ENCODE measurements at regions not wholly inside any gene's neighbourhood (a gene's known extent, or its start where the extent isn't known, plus 50 kb on each side); places are given as distances from the start of the nearest gene placed in this dataset.
A peak's percentile ranks its signal among the peaks of the same experiment; 100 is the strongest.

- ATAC-seq (ENCODE audit: low FRiP score) (no peak), DNase-seq (no peak)
- H3K36me3 ChIP-seq (ENCODE audit: control insufficient read depth in 1 of 2, insufficient read depth in 2 of 2, low read length in 1 of 2): no peaks in the 10 kb centered on the region
- H3K27ac ChIP-seq (ENCODE audit: low read depth in 1 of 2, low read length in 2 of 2): no peak overlapping the region
- intact Hi-C loops (cut with DNase I): no loop called here
- H3K4me1 ChIP-seq (ENCODE audit: control insufficient read depth in 1 of 2, insufficient read depth in 2 of 2, low read length in 2 of 2): no peaks in the 10 kb centered on the region
- H3K27me3 ChIP-seq (ENCODE audit: control insufficient read depth in 1 of 2, insufficient read depth in 2 of 2, low read length in 1 of 2): no peaks in the 10 kb centered on the region
- WGBS, 2 donors: 64 to 75% methylated on average over 4 of the region's 4 CpGs
- H3K4me3 ChIP-seq (ENCODE audit: low read length in 2 of 2): no peak overlapping the region
- no peaks in the 10 kb centered on the region for H3K9me3 ChIP-seq (ENCODE audit: control insufficient read depth, low read length)
Observed at GRCh38 chr7:125645770-125646169, 716.1 kb upstream of the POT1 start.

DNA sequence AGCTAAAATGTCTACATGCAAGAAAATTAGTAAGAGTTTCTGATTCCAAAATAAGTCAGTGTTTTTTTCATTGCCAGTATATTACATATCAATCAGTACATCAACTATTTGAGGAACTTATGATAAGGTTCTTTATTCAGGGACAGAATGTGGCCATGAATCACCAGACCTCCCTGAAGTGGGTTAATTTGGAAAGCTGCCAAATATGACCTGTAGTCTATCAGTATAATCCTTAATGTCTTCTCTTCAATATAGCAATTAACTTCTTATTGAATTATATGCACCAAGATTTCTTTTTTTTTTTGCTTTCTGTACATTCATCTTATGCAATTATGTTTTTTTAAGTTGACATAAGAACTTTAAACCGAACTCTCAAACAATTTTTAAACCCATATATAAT, 714.5 kb upstream of the POT1 start:
- Histone ChIP-seq H3K4me3 (ENCODE audit: low read length in 2 of 2) (no peak overlapping the region), H3K9me3 (ENCODE audit: control insufficient read depth, low read length) (no peaks in the 10 kb centered on the region), H3K4me1 (ENCODE audit: control insufficient read depth in 1 of 2, insufficient read depth in 2 of 2, low read length in 2 of 2) (no peaks in the 10 kb centered on the region), H3K27me3 (ENCODE audit: control insufficient read depth in 1 of 2, insufficient read depth in 2 of 2, low read length in 1 of 2) (no peaks in the 10 kb centered on the region), H3K27ac (ENCODE audit: low read depth in 1 of 2, low read length in 2 of 2) (no peak overlapping the region), H3K36me3 (ENCODE audit: control insufficient read depth in 1 of 2, insufficient read depth in 2 of 2, low read length in 1 of 2) (no peaks in the 10 kb centered on the region)
- no peak for ATAC-seq (ENCODE audit: low FRiP score)
- WGBS, 2 donors: 46 to 48% methylated on average over 1 of the region's 1 CpG
- DNase-seq: no peak
- intact Hi-C loops (cut with DNase I): no loop called here

GRCh38 chr7:125643302-125643701, 713.7 kb upstream of the POT1 start:
- 92 to 94% methylated on average over 7 of the region's 7 CpGs for WGBS, 2 donors

DNA sequence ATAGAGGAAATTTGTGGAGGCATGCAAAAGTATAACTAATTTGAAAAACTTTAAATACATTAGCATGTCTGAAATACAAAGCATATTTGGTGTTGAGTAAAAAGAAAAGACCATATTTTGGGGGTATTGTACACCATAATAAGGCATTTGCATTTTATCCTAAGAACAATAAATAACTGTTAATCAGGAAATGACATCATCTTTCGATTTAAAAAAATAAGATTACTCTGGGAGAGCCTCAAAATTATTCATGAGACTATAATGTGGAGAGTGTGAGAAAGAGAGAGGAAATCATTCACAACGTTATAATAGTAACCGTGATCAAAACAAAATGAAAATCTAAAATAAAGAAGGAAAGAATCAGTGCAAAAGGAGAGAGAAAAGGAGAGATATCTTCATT, 712.3 kb upstream of the POT1 start:
- Histone ChIP-seq H3K4me1 (ENCODE audit: control insufficient read depth in 1 of 2, insufficient read depth in 2 of 2, low read length in 2 of 2) (no peaks in the 10 kb centered on the region), H3K9me3 (ENCODE audit: control insufficient read depth, low read length) (no peaks in the 10 kb centered on the region), H3K4me3 (ENCODE audit: low read length in 2 of 2) (no peak overlapping the region), H3K36me3 (ENCODE audit: control insufficient read depth in 1 of 2, insufficient read depth in 2 of 2, low read length in 1 of 2) (no peaks in the 10 kb centered on the region), H3K27ac (ENCODE audit: low read depth in 1 of 2, low read length in 2 of 2) (no peak overlapping the region), H3K27me3 (ENCODE audit: control insufficient read depth in 1 of 2, insufficient read depth in 2 of 2, low read length in 1 of 2) (no peaks in the 10 kb centered on the region)
- ATAC-seq (ENCODE audit: low FRiP score) (no peak), DNase-seq (no peak)
- intact Hi-C loops (cut with DNase I): no loop called here
- 63 to 71% methylated on average over 3 of the region's 3 CpGs for WGBS, 2 donors

More at GRCh38 chr7:125643302-125643701, 713.7 kb upstream of the POT1 start:
- Histone ChIP-seq H3K36me3 (ENCODE audit: control insufficient read depth in 1 of 2, insufficient read depth in 2 of 2, low read length in 1 of 2) (no peaks in the 10 kb centered on the region), H3K4me3 (ENCODE audit: low read length in 2 of 2) (no peak overlapping the region), H3K27ac (ENCODE audit: low read depth in 1 of 2, low read length in 2 of 2) (no peak overlapping the region), H3K9me3 (ENCODE audit: control insufficient read depth, low read length) (no peaks in the 10 kb centered on the region), H3K27me3 (ENCODE audit: control insufficient read depth in 1 of 2, insufficient read depth in 2 of 2, low read length in 1 of 2) (no peaks in the 10 kb centered on the region), H3K4me1 (ENCODE audit: control insufficient read depth in 1 of 2, insufficient read depth in 2 of 2, low read length in 2 of 2) (no peaks in the 10 kb centered on the region)
- no peak for DNase-seq
- no peak for ATAC-seq (ENCODE audit: low FRiP score)
- intact Hi-C loops (cut with DNase I): no loop called here

DNA sequence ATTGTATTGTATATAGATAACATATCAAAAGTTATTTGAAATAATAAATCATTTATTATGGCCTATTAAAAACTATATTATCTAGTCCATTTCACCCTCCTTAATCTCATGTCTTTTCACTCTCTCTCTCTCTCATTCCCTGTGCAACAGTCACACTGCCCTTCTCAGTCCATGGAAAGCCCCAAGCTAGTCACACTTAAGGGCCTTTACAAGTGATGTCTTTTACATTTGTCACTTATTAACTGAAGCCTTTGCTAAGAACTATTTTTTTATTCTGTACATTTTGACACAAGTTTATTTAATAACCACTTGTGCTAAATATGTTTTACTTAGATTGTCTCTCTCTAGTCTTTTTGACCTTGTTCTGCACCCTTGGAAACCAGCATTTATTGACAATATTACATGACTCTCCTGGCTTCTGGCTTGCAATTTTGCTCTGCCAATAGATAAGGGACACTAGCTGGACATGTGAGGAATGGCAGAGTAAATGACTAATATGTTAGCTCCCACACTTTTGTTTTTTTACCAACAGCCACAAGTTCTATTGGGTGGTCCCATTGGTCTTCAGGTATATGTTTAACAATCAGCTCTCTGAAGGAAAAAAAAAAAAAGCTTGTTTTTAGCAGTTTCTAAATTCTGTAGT, 706.8 kb upstream of the POT1 start:
- H3K27me3 ChIP-seq (ENCODE audit: control insufficient read depth in 1 of 2, insufficient read depth in 2 of 2, low read length in 1 of 2): no peaks in the 10 kb centered on the region
- H3K27ac ChIP-seq (ENCODE audit: low read depth in 1 of 2, low read length in 2 of 2): no peak overlapping the region
- H3K36me3 ChIP-seq (ENCODE audit: control insufficient read depth in 1 of 2, insufficient read depth in 2 of 2, low read length in 1 of 2): no peaks in the 10 kb centered on the region
- H3K9me3 ChIP-seq (ENCODE audit: control insufficient read depth, low read length): no peaks in the 10 kb centered on the region
- intact Hi-C loops (cut with DNase I): no loop called here
- H3K4me1 ChIP-seq (ENCODE audit: control insufficient read depth in 1 of 2, insufficient read depth in 2 of 2, low read length in 2 of 2): no peaks in the 10 kb centered on the region
- no peak for ATAC-seq (ENCODE audit: low FRiP score)
- DNase-seq: no peak
- no peak overlapping the region for H3K4me3 ChIP-seq (ENCODE audit: low read length in 2 of 2)

DNA sequence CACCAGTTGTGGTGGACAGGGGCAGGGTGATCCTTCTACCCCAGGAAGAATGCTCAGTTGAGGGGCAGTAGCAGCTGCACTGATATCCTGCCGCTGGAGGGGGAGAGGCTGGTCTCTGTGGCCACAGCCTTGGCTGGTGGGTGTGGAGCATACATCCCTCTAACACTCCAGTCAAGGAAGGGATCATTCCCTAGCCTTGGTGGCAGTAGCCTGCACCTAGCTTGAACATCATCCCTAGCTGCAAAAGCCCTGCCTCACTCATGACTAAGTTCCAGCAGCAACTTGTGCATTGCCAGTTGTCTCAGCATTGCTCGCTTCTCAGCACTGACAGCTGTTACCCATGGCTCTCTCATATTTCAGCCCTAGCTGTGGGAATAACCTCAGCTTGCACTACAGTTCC, 688.9 kb upstream of the POT1 start:
- H3K4me3 ChIP-seq (ENCODE audit: low read length in 2 of 2): no peak overlapping the region
- no peaks in the 10 kb centered on the region for H3K9me3 ChIP-seq (ENCODE audit: control insufficient read depth, low read length)
- WGBS, 2 donors: 77 to 85% methylated on average over 2 of the region's 2 CpGs
- H3K4me1 ChIP-seq (ENCODE audit: control insufficient read depth in 1 of 2, insufficient read depth in 2 of 2, low read length in 2 of 2): no peaks in the 10 kb centered on the region
- no peaks in the 10 kb centered on the region for H3K36me3 ChIP-seq (ENCODE audit: control insufficient read depth in 1 of 2, insufficient read depth in 2 of 2, low read length in 1 of 2)
- peak; percentile 11 for ATAC-seq (ENCODE audit: low FRiP score)
- no peak overlapping the region for H3K27ac ChIP-seq (ENCODE audit: low read depth in 1 of 2, low read length in 2 of 2)
- no peaks in the 10 kb centered on the region for H3K27me3 ChIP-seq (ENCODE audit: control insufficient read depth in 1 of 2, insufficient read depth in 2 of 2, low read length in 1 of 2)
- DNase-seq: no peak
- intact Hi-C loops (cut with DNase I): no loop called here

DNA sequence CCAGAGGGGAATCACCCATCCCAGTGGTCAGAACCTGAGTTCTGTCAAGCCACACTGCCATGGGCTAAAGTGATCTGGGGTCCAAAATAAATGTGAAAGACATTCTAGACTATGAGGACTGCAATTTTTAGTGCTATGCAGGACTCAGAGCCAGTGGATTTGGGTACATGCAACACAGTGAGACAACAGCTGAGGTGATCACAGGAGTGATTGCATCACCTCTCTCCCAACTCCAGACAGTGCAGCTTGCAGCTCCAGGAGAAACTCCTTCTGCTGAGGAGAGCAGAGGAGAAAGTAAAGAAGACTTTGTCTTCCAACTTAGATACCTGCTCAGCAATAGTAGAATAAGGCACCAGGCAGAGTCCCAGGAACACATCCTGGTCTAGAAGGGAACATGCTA, 682.0 kb upstream of the POT1 start:
- H3K9me3 ChIP-seq (ENCODE audit: control insufficient read depth, low read length): no peaks in the 10 kb centered on the region
- DNase-seq (no peak), ATAC-seq (ENCODE audit: low FRiP score) (peak; percentile 29)
- H3K36me3 ChIP-seq (ENCODE audit: control insufficient read depth in 1 of 2, insufficient read depth in 2 of 2, low read length in 1 of 2): no peaks in the 10 kb centered on the region
- H3K27ac ChIP-seq (ENCODE audit: low read depth in 1 of 2, low read length in 2 of 2): no peak overlapping the region
- intact Hi-C loops (cut with DNase I): no loop called here
- no peaks in the 10 kb centered on the region for H3K4me1 ChIP-seq (ENCODE audit: control insufficient read depth in 1 of 2, insufficient read depth in 2 of 2, low read length in 2 of 2)
- H3K4me3 ChIP-seq (ENCODE audit: low read length in 2 of 2): no peak overlapping the region
- H3K27me3 ChIP-seq (ENCODE audit: control insufficient read depth in 1 of 2, insufficient read depth in 2 of 2, low read length in 1 of 2): no peaks in the 10 kb centered on the region

DNA sequence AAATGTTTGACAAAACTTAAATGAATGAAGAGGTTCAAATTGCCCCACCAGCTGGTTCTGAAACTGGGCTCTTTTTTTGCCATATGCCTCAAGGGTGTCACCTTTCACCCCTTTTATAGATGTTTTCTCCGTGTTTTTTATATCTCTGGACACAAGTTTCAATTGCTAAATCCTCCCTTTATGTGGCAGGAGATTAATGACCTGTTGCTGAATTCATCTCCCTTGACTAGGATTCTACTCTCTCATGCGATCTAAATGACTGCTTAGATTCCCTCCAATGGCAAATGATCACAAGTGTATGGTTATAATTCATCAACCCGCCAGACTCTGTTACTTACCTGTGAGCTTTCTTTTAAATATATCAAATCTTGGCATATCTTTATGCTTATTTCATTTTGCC, 677.0 kb upstream of the POT1 start:
- intact Hi-C loops (cut with DNase I): no loop called here
- 61% methylated on average over 3 of the region's 3 CpGs for WGBS, 2 donors
- no peak overlapping the region for H3K4me3 ChIP-seq (ENCODE audit: low read length in 2 of 2)
- no peaks in the 10 kb centered on the region for H3K9me3 ChIP-seq (ENCODE audit: control insufficient read depth, low read length)
- H3K36me3 ChIP-seq (ENCODE audit: control insufficient read depth in 1 of 2, insufficient read depth in 2 of 2, low read length in 1 of 2): no peaks in the 10 kb centered on the region
- no peaks in the 10 kb centered on the region for H3K4me1 ChIP-seq (ENCODE audit: control insufficient read depth in 1 of 2, insufficient read depth in 2 of 2, low read length in 2 of 2)
- H3K27me3 ChIP-seq (ENCODE audit: control insufficient read depth in 1 of 2, insufficient read depth in 2 of 2, low read length in 1 of 2): no peaks in the 10 kb centered on the region
- ATAC-seq (ENCODE audit: low FRiP score) (no peak), DNase-seq (no peak)
- no peak overlapping the region for H3K27ac ChIP-seq (ENCODE audit: low read depth in 1 of 2, low read length in 2 of 2)

GRCh38 chr7:125605241-125605640, 675.6 kb upstream of the POT1 start:
- H3K4me3 ChIP-seq (ENCODE audit: low read length in 2 of 2): no peak overlapping the region
- no peaks in the 10 kb centered on the region for H3K4me1 ChIP-seq (ENCODE audit: control insufficient read depth in 1 of 2, insufficient read depth in 2 of 2, low read length in 2 of 2)
- H3K27ac ChIP-seq (ENCODE audit: low read depth in 1 of 2, low read length in 2 of 2): no peak overlapping the region
- ATAC-seq (ENCODE audit: low FRiP score) (no peak), DNase-seq (no peak)
- 42 to 45% methylated on average over 2 of the region's 2 CpGs for WGBS, 2 donors
- H3K36me3 ChIP-seq (ENCODE audit: control insufficient read depth in 1 of 2, insufficient read depth in 2 of 2, low read length in 1 of 2): no peaks in the 10 kb centered on the region
- H3K27me3 ChIP-seq (ENCODE audit: control insufficient read depth in 1 of 2, insufficient read depth in 2 of 2, low read length in 1 of 2): no peaks in the 10 kb centered on the region
- intact Hi-C loops (cut with DNase I): no loop called here
- H3K9me3 ChIP-seq (ENCODE audit: control insufficient read depth, low read length): no peaks in the 10 kb centered on the region

Data from aorta (tissue), 5 donors.